ENCODE measurements at regions not wholly inside any gene's neighbourhood (a gene's known extent, or its start where the extent isn't known, plus 50 kb on each side); places are given as distances from the start of the nearest gene placed in this dataset.
A peak's percentile ranks its signal among the peaks of the same experiment; 100 is the strongest.

GRCh38 chr15:98412852-98413251 is 235.5 kb upstream of the IGF1R start:
- DNase-seq: no peak
- Mint-ChIP-seq H3K4me3 (no peak overlapping the region), H3K27me3 (no peaks in the 10 kb centered on the region)

GRCh38 chr15:98413933-98414546 is 234.3 kb upstream of the IGF1R start:
- DNase-seq: no peak
- Mint-ChIP-seq H3K36me3 (ENCODE audit: low read depth) (no peaks in the 10 kb centered on the region), H3K4me1 (no peaks in the 10 kb centered on the region), H3K27ac (no peak overlapping the region), H3K9me3 (no peaks in the 10 kb centered on the region), H3K27me3 (no peaks in the 10 kb centered on the region), H3K4me3 (no peak overlapping the region)
- ChIA-PET POLR2A (no interaction called here), CTCF (no interaction called here)

More at GRCh38 chr15:98412852-98413251, 235.5 kb upstream of the IGF1R start:
- no peaks in the 10 kb centered on the region for H3K9me3 Mint-ChIP-seq
- CTCF ChIA-PET: no interaction called here
- POLR2A ChIA-PET: no interaction called here
- no peaks in the 10 kb centered on the region for H3K36me3 Mint-ChIP-seq (ENCODE audit: low read depth)
- H3K4me1 Mint-ChIP-seq: no peaks in the 10 kb centered on the region
- H3K27ac Mint-ChIP-seq: no peak overlapping the region

- POLR2A ChIA-PET: no interaction called here
- H3K27me3 Mint-ChIP-seq: peaks cover 7% of the 10 kb centered on the region
- H3K9me3 Mint-ChIP-seq: no peaks in the 10 kb centered on the region
- no peak overlapping the region for H3K27ac Mint-ChIP-seq
- CTCF ChIA-PET: no interaction called here
- H3K4me3 Mint-ChIP-seq: no peak overlapping the region
- peaks cover under 1% of the 10 kb centered on the region for H3K4me1 Mint-ChIP-seq
- DNase-seq: no peak
- H3K36me3 Mint-ChIP-seq (ENCODE audit: low read depth): no peaks in the 10 kb centered on the region
These were observed 232.0 kb upstream of the IGF1R start for GRCh38 chr15:98416222-98416855.

GRCh38 chr15:98417346-98417745 is 231.0 kb upstream of the IGF1R start:
- H3K36me3 Mint-ChIP-seq (ENCODE audit: low read depth): no peaks in the 10 kb centered on the region
- peaks cover 16% of the 10 kb centered on the region for H3K27me3 Mint-ChIP-seq
- H3K4me1 Mint-ChIP-seq: peaks cover 5% of the 10 kb centered on the region
- DNase-seq: no peak
- CTCF ChIA-PET: no interaction called here
- no peak overlapping the region for H3K27ac Mint-ChIP-seq
- POLR2A ChIA-PET: no interaction called here
- H3K9me3 Mint-ChIP-seq: no peaks in the 10 kb centered on the region
- no peak overlapping the region for H3K4me3 Mint-ChIP-seq

- Mint-ChIP-seq H3K4me1 (peaks cover 5% of the 10 kb centered on the region), H3K27ac (no peak overlapping the region), H3K27me3 (peaks cover 23% of the 10 kb centered on the region), H3K36me3 (ENCODE audit: low read depth) (no peaks in the 10 kb centered on the region), H3K9me3 (no peaks in the 10 kb centered on the region), H3K4me3 (no peak overlapping the region)
- DNase-seq: no peak
- POLR2A ChIA-PET: no interaction called here
- CTCF ChIA-PET: interaction anchor here (2.0 kb wide), 1 partner anchor 10 kb away, joined by 8 read pairs; no protein-coding TSS in a partner anchor
These were observed 230.2 kb upstream of the IGF1R start for GRCh38 chr15:98418122-98418521.

GRCh38 chr15:98419173-98419780 is 229.1 kb upstream of the IGF1R start:
- no peak overlapping the region for H3K4me3 Mint-ChIP-seq
- peaks cover 5% of the 10 kb centered on the region for H3K4me1 Mint-ChIP-seq
- no peak overlapping the region for H3K27ac Mint-ChIP-seq
- no peak for DNase-seq
- H3K9me3 Mint-ChIP-seq: no peaks in the 10 kb centered on the region
- peaks cover 23% of the 10 kb centered on the region for H3K27me3 Mint-ChIP-seq
- POLR2A ChIA-PET: no interaction called here
- H3K36me3 Mint-ChIP-seq (ENCODE audit: low read depth): no peaks in the 10 kb centered on the region
- CTCF ChIA-PET: interaction anchor here (0.7 to 2.0 kb wide), 2 partner anchors 9 to 31 kb away, joined by 5 to 8 read pairs; no protein-coding TSS in a partner anchor

- peaks cover 5% of the 10 kb centered on the region for H3K4me1 Mint-ChIP-seq
- H3K4me3 Mint-ChIP-seq: no peak overlapping the region
- CTCF ChIA-PET: interaction anchor here (0.8 to 1.0 kb wide), 2 partner anchors 22 to 109 kb away, joined by 3 read pairs; no protein-coding TSS in a partner anchor
- POLR2A ChIA-PET: no interaction called here
- DNase-seq: no peak
- H3K9me3 Mint-ChIP-seq: no peaks in the 10 kb centered on the region
- peaks cover 23% of the 10 kb centered on the region for H3K27me3 Mint-ChIP-seq
- H3K27ac Mint-ChIP-seq: no peak overlapping the region
- H3K36me3 Mint-ChIP-seq (ENCODE audit: low read depth): no peaks in the 10 kb centered on the region
These were observed 227.5 kb upstream of the IGF1R start for GRCh38 chr15:98420837-98421236.

GRCh38 chr15:98421419-98422129 is 226.8 kb upstream of the IGF1R start:
- H3K27ac Mint-ChIP-seq: no peak overlapping the region
- peaks cover 23% of the 10 kb centered on the region for H3K27me3 Mint-ChIP-seq
- peaks cover 5% of the 10 kb centered on the region for H3K4me1 Mint-ChIP-seq
- POLR2A ChIA-PET: no interaction called here
- H3K9me3 Mint-ChIP-seq: no peaks in the 10 kb centered on the region
- peak; percentile 58 for DNase-seq
- no peaks in the 10 kb centered on the region for H3K36me3 Mint-ChIP-seq (ENCODE audit: low read depth)
- no peak overlapping the region for H3K4me3 Mint-ChIP-seq
- CTCF ChIA-PET: interaction anchor here (0.9 to 1.0 kb wide), 2 partner anchors 9 to 183 kb away, joined by 3 to 4 read pairs; no protein-coding TSS in a partner anchor

GRCh38 chr15:98422130-98422478 is 226.2 kb upstream of the IGF1R start:
- ChIA-PET CTCF (interaction anchor here (0.9 to 1.0 kb wide), 2 partner anchors 8 to 183 kb away, joined by 3 to 4 read pairs; no protein-coding TSS in a partner anchor), POLR2A (no interaction called here)
- Mint-ChIP-seq H3K4me1 (peaks cover 5% of the 10 kb centered on the region), H3K36me3 (ENCODE audit: low read depth) (no peaks in the 10 kb centered on the region), H3K4me3 (no peak overlapping the region), H3K9me3 (no peaks in the 10 kb centered on the region), H3K27ac (no peak overlapping the region), H3K27me3 (peaks cover 24% of the 10 kb centered on the region)
- DNase-seq: no peak

GRCh38 chr15:98425173-98425572 is 223.2 kb upstream of the IGF1R start:
- CTCF ChIA-PET: no interaction called here
- peaks cover 14% of the 10 kb centered on the region for H3K4me1 Mint-ChIP-seq
- no peaks in the 10 kb centered on the region for H3K36me3 Mint-ChIP-seq (ENCODE audit: low read depth)
- POLR2A ChIA-PET: no interaction called here
- DNase-seq: no peak
- no peak overlapping the region for H3K27ac Mint-ChIP-seq
- H3K9me3 Mint-ChIP-seq: no peaks in the 10 kb centered on the region
- H3K4me3 Mint-ChIP-seq: no peak overlapping the region
- peaks cover 40% of the 10 kb centered on the region for H3K27me3 Mint-ChIP-seq

GRCh38 chr15:98427321-98427720 is 221.0 kb upstream of the IGF1R start:
- no peaks in the 10 kb centered on the region for H3K9me3 Mint-ChIP-seq
- H3K4me1 Mint-ChIP-seq: peaks cover 8% of the 10 kb centered on the region
- H3K27ac Mint-ChIP-seq: no peak overlapping the region
- ChIA-PET CTCF (interaction anchor here (0.7 to 1.7 kb wide), 3 partner anchors 9 to 116 kb away, joined by 5 to 9 read pairs (median 8); no protein-coding TSS in a partner anchor), POLR2A (no interaction called here)
- H3K36me3 Mint-ChIP-seq (ENCODE audit: low read depth): no peaks in the 10 kb centered on the region
- peaks cover 33% of the 10 kb centered on the region for H3K27me3 Mint-ChIP-seq
- H3K4me3 Mint-ChIP-seq: no peak overlapping the region
- DNase-seq: no peak

GRCh38 chr15:98428253-98428989 is 219.9 kb upstream of the IGF1R start:
- Mint-ChIP-seq H3K4me3 (no peak overlapping the region), H3K27me3 (peaks cover 25% of the 10 kb centered on the region), H3K27ac (no peak overlapping the region), H3K9me3 (no peaks in the 10 kb centered on the region), H3K36me3 (ENCODE audit: low read depth) (no peaks in the 10 kb centered on the region), H3K4me1 (peaks cover 8% of the 10 kb centered on the region)
- ChIA-PET CTCF (interaction anchor here (0.5 to 1.7 kb wide), 5 partner anchors 10 to 608 kb away, joined by 3 to 9 read pairs (median 5); no protein-coding TSS in a partner anchor), POLR2A (no interaction called here)
- DNase-seq: peak; percentile 59

All from activated CD4-positive, alpha-beta T cell treated with anti-CD3 and anti-CD28 coated beads, Interleukin-2, amount 10 ng/mL, durations not matched to agents 7 days and 5 days (primary cell).